Tibial artery (tissue), 4 donors: ENCODE measurements at regions not wholly inside any gene's neighbourhood (a gene's known extent, or its start where the extent isn't known, plus 50 kb on each side); places are given as distances from the start of the nearest gene placed in this dataset.

Experiments used
- DNase-seq, 2 donors: peaks; one replicate each; pipeline ENCODE4 v3.0.0-alpha.2; 2019
- H3K27ac ChIP-seq, 2 donors: fragments of 200-600 bp; sonication (generic) in 1 of 2; 1 replicate in 1 of 2; 2 replicates in 1 of 2; pipeline ENCODE4 v1.5.1; 2018 to 2019; ENCODE audit warnings: mild to moderate bottlenecking in 1 of 2
- H3K27me3 ChIP-seq, 2 donors: fragments of 200-600 bp; sonication (generic) in 1 of 2; one replicate each; pipeline versions ENCODE4 v1.5.1 to v1.6.0; 2016 to 2019
- H3K36me3 ChIP-seq, 3 donors: fragments of 200-600 bp; sonication (generic) in 2 of 3; one replicate each; pipeline ENCODE4 v1.5.1; 2016 to 2019; ENCODE audit warnings: mild to moderate bottlenecking in 2 of 3
- H3K4me1 ChIP-seq, 4 donors: fragments of 200-600 bp; sonication (generic) in 2 of 4; 1 replicate in 3 of 4; 2 replicates in 1 of 4; pipeline ENCODE4 v1.5.1; 2016 to 2019
- H3K4me3 ChIP-seq, 2 donors: fragments of 200-600 bp; sonication (generic) in 1 of 2; 1 replicate in 1 of 2; 2 replicates in 1 of 2; pipeline ENCODE4 v1.5.1; 2018 to 2019; ENCODE audit warnings: mild to moderate bottlenecking in 2 of 2
- H3K9me3 ChIP-seq, 3 donors: fragments of 200-600 bp; sonication (generic) in 1 of 3; one replicate each; pipeline ENCODE4 v1.5.1; 2016 to 2019
- CTCF ChIP-seq, 2 experiments: fragments of 200-600 bp in 1 of 2; fragments of 450-650 bp in 1 of 2; IDR thresholded peaks; one replicate each; pipeline ENCODE4 v1.5.1; 2017 to 2019; ENCODE audit warnings: antibody characterized with exemption in 2 of 2, mild to moderate bottlenecking in 1 of 2, moderate library complexity in 1 of 2
- intact Hi-C: fragments of 100-400 bp; cut with DNase I; formaldehyde crosslinking; loops from one replicate; pipeline ENCODE4 v1.15.0; 2023; ENCODE audit warnings: low total_unique reads

- no peak overlapping the region for H3K27ac ChIP-seq
- H3K4me3 ChIP-seq, result no peak overlapping the region
- intact Hi-C loops, result no loop called here
These were observed 236.6 kb upstream of the MYOCD start for GRCh38 chr17:12429116-12429515.

GRCh38 chr17:12431188-12431587 is 234.5 kb upstream of the MYOCD start:
- H3K27ac ChIP-seq, result no peak overlapping the region
- intact Hi-C loops, result no loop called here
- no peak for TF ChIP-seq CTCF (IDR thresholded peaks at IDR 0.05)

More at GRCh38 chr17:12429116-12429515, 236.6 kb upstream of the MYOCD start:
- no peaks in the 10 kb centered on the region for H3K36me3 ChIP-seq
- H3K9me3 ChIP-seq, result peaks cover 0 to under 1% (median 0%) of the 10 kb centered on the region in 3 donors
- TF ChIP-seq CTCF (IDR thresholded peaks at IDR 0.05), result no peak
- H3K27me3 ChIP-seq, result no peaks in the 10 kb centered on the region
- H3K4me1 ChIP-seq, result no peaks in the 10 kb centered on the region
- no peak for DNase-seq

DNA sequence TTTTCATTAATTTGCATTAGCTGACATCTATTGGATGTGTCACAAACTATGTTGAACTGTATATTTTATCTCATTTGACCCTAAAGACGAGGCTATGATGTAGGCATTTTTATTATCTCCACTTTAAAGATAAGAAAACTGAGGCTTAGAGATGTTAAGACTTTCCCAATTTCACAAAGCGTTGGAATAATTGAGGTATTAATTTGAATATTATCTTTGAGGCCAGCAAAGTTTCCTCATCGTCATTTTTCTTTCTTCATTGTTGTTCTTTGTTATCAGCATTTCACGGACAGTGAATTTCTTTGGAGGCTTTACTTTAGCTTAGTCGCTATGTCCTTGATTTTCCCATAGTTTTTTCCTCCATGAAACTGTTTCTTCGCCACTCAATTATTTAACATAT is 227.5 kb upstream of the MYOCD start:
- DNase-seq, result no peak
- H3K4me3 ChIP-seq, result no peak overlapping the region
- intact Hi-C loops, result no loop called here
- no peaks in the 10 kb centered on the region for H3K36me3 ChIP-seq
- no peaks in the 10 kb centered on the region for H3K4me1 ChIP-seq
- no peaks in the 10 kb centered on the region for H3K27me3 ChIP-seq
- no peaks in the 10 kb centered on the region for H3K9me3 ChIP-seq
- no peak for TF ChIP-seq CTCF (IDR thresholded peaks at IDR 0.05)
- no peak overlapping the region for H3K27ac ChIP-seq

More at GRCh38 chr17:12431188-12431587, 234.5 kb upstream of the MYOCD start:
- Histone ChIP-seq H3K9me3 (no peaks in the 10 kb centered on the region), H3K4me3 (no peak overlapping the region), H3K4me1 (no peaks in the 10 kb centered on the region), H3K36me3 (no peaks in the 10 kb centered on the region), H3K27me3 (no peaks in the 10 kb centered on the region)
- DNase-seq, result no peak

DNA sequence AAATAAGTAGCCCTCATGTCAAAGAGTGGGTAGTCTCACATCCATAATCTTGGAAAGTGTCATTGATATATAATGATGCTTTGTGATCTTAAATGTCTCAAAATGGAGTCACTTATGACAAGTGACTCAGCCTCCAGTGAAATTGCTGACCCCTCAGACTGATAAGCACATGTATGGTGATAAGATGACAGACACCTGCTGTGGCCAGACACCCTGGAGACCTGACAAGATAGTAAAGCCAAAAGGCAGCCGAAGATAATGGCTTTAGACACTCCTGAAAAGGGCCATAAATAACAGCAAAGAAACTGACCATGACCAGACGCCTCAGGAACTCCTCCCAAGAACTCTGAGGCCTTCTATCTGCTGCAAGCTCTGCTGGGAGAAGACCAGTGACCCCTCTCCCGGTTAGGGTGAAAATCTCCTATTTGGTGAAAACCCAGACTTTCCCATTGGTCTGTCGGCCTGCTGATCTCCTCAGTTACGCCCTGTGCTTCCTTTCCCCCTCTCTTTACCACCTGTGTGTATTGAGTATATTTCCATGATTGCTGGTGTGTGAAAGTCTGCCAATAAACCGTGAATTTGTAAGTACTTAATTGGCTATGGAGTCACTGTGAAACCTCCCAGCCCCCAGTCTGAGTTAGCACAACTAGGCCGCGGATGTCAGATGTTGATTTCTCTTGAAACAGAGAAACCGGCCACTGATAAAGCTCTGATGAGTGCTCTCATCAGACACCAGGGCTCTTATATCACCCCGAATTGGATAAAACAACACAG is 226.7 kb upstream of the MYOCD start:
- no peak for TF ChIP-seq CTCF (IDR thresholded peaks at IDR 0.05)
- H3K27me3 ChIP-seq, result no peaks in the 10 kb centered on the region
- intact Hi-C loops, result no loop called here
- H3K9me3 ChIP-seq, result no peaks in the 10 kb centered on the region
- H3K4me1 ChIP-seq, result no peaks in the 10 kb centered on the region
- no peak overlapping the region for H3K27ac ChIP-seq
- no peaks in the 10 kb centered on the region for H3K36me3 ChIP-seq
- no peak overlapping the region for H3K4me3 ChIP-seq
- DNase-seq, result no peak

- no peaks in the 10 kb centered on the region for H3K36me3 ChIP-seq
- intact Hi-C loops, result no loop called here
- no peak for TF ChIP-seq CTCF (IDR thresholded peaks at IDR 0.05)
- H3K27me3 ChIP-seq, result no peaks in the 10 kb centered on the region
- DNase-seq, result no peak
- H3K9me3 ChIP-seq, result no peaks in the 10 kb centered on the region
- H3K27ac ChIP-seq, result no peak overlapping the region
- H3K4me3 ChIP-seq, result no peak overlapping the region
- H3K4me1 ChIP-seq, result no peaks in the 10 kb centered on the region
These were observed 220.4 kb upstream of the MYOCD start for GRCh38 chr17:12445331-12445730.
